ENCODE measurements at regions not wholly inside any gene's neighbourhood (a gene's known extent, or its start where the extent isn't known, plus 50 kb on each side); places are given as distances from the start of the nearest gene placed in this dataset.
"Not testable (repeated sequence)": the region's sequence is repeated elsewhere in the genome, so short reads cannot be mapped to it uniquely, and the experiment has no call there.

GRCh38 chr9:79089054-79089560 lies 482.7 kb upstream of the TLE4 start:
- no peak overlapping the region for H3K4me3 ChIP-seq (ENCODE audit: low read depth, low read length)
- no peak for DNase-seq (ENCODE audit: low read depth)
- no peak for TF ChIP-seq CTCF (IDR thresholded peaks at IDR 0.05; ENCODE audit: insufficient read depth, low read depth, low read length)

GRCh38 chr9:79089851-79090250 lies 481.9 kb upstream of the TLE4 start:
- H3K4me3 ChIP-seq (ENCODE audit: low read depth, low read length); DNase-seq (ENCODE audit: low read depth): not testable (repeated sequence)

GRCh38 chr9:79103257-79103656 lies 468.5 kb upstream of the TLE4 start:
- H3K4me3 ChIP-seq (ENCODE audit: low read depth, low read length); DNase-seq (ENCODE audit: low read depth): not testable (repeated sequence)

GRCh38 chr9:79104216-79104615 lies 467.5 kb upstream of the TLE4 start:
- H3K4me3 ChIP-seq (ENCODE audit: low read depth, low read length), result no peak overlapping the region
- no peak for DNase-seq (ENCODE audit: low read depth)
- no peak for TF ChIP-seq CTCF (IDR thresholded peaks at IDR 0.05; ENCODE audit: insufficient read depth, low read depth, low read length)

DNA sequence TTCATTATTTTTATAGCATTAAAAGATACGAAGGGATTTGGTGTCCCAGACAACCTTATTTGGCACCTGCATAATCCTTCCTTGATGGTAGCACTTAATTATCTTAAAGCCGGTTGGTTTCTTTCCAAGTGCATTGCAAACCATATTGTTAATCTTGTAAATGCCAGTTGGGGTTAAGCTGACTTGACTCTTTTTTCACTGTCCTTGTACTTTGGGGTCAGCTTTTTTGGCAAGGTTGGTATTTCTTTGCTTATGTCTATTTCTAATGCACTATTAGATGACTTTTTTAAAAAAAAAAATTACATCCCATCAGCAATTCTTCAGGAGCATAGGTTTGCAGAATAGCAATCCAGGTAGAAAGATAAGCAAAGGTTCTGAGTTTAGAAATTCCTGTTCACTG lies 466.8 kb upstream of the TLE4 start:
- TF ChIP-seq CTCF (IDR thresholded peaks at IDR 0.05; ENCODE audit: insufficient read depth, low read depth, low read length), result no peak
- no peak for DNase-seq (ENCODE audit: low read depth)

DNA sequence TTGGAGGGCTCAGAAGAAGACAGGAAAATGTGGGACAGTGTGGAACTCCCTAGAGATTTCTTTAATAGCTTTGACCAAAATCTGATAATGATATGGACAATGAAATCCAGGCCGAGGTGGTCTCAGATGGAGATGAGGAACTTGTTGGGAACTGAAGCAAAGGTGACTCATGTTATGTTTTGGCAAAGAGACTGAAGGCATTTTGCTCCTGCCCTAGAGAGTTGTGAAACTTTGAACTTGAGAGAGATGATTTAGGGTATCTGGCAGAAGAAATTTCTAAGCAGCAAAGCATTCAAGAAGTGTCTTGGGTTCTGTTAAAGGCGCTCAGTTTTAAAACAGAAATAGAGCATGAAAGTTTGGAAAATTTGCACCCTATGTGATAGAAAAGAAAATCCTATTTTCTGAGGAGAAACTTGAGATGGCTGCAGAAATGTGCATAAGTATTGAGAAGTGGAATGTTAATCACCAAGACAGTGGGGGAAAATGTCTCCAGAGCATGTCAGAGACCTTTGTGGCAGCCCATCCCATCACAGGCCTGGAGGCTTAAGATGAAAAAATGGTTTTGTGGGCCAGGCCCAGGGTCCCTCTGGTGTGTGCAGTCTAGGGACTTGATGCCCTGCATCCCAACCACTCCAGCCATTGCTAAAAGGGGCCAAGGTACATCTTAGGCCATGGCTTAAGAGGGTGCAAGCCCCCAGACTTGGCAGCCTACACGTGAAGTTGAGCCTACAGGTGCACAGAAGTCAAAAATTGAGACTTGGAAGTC lies 463.7 kb upstream of the TLE4 start:
- no peak for TF ChIP-seq CTCF (IDR thresholded peaks at IDR 0.05; ENCODE audit: insufficient read depth, low read depth, low read length)
- H3K4me3 ChIP-seq (ENCODE audit: low read depth, low read length), result no peak overlapping the region
- peak; percentile 33 for DNase-seq (ENCODE audit: low read depth)

More for the DNA sequence above, 466.8 kb upstream of the TLE4 start:
- H3K4me3 ChIP-seq (ENCODE audit: low read depth, low read length), result no peak overlapping the region

DNA sequence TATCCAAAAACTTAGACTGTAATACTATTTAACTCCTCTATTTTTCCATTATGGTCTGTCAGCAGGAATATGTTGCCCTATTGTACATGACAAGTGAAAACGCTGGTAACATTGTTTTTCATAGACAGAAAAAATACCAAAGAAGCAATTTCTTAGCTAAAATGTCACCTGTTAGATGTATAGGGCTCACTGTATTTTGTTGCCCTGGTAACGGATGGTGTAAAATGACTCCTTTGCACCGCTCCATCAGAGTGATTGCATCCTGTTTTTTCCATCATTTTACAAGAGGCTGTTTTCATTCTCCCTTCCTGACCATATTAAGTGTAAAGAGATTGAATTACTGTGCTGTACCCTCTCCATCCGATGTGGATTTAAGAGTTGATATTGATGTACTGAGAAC lies 460.1 kb upstream of the TLE4 start:
- DNase-seq (ENCODE audit: low read depth), result no peak
- H3K4me3 ChIP-seq (ENCODE audit: low read depth, low read length), result no peak overlapping the region
- no peak for TF ChIP-seq CTCF (IDR thresholded peaks at IDR 0.05; ENCODE audit: insufficient read depth, low read depth, low read length)

DNA sequence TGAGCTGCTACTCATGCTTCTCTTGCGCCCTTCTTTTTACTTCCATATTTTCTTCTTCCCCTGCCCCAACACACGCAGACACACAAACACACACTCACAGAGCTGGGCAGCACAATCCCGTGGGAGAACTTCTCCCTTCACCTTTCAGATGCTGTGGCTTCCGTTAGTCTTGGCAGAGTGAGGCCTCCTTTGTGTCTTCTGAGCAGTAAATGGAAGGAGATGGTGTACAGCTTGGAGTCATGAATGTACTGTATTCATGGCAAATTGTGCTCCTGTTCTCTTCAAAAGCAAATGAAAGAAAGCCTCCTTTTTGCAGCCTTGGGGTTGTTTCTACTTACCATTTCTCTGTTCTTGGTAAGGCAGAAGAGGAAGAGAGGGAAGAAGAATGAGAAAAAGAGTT lies 456.6 kb upstream of the TLE4 start:
- no peak for DNase-seq (ENCODE audit: low read depth)
- H3K4me3 ChIP-seq (ENCODE audit: low read depth, low read length), result no peak overlapping the region
- TF ChIP-seq CTCF (IDR thresholded peaks at IDR 0.05; ENCODE audit: insufficient read depth, low read depth, low read length), result no peak

Data from fibroblast of villous mesenchyme (primary cell).